Peyer's patch (tissue), 4 donors: ENCODE measurements at regions not wholly inside any gene's neighbourhood (a gene's known extent, or its start where the extent isn't known, plus 50 kb on each side); places are given as distances from the start of the nearest gene placed in this dataset.
A peak's percentile ranks its signal among the peaks of the same experiment; 100 is the strongest.

ENCODE experiments used
- DNase-seq, 3 donors: peaks; one replicate each; pipeline ENCODE4 v3.0.0-alpha.2; 2017 to 2019
- H3K27ac ChIP-seq, 4 donors: fragments of 200-600 bp; sonication (generic); one replicate each; pipeline ENCODE4 v1.5.1; 2016 to 2019
- H3K27me3 ChIP-seq, 2 donors: fragments of 200-600 bp; sonication (generic); one replicate each; pipeline ENCODE4 v1.5.1; 2019
- H3K36me3 ChIP-seq, 3 donors: fragments of 200-600 bp; sonication (generic); one replicate each; pipeline ENCODE4 v1.5.1; 2016 to 2019
- H3K4me1 ChIP-seq, 4 donors: fragments of 200-600 bp; sonication (generic); one replicate each; pipeline ENCODE4 v1.5.1; 2016 to 2019
- H3K4me3 ChIP-seq, 4 donors: fragments of 200-600 bp; sonication (generic); 1 replicate in 3 of 4; 2 replicates in 1 of 4; pipeline ENCODE4 v1.5.1; 2016 to 2019; ENCODE audit warnings: mild to moderate bottlenecking in 1 of 4
- H3K9me3 ChIP-seq, 4 donors: fragments of 200-600 bp; sonication (generic); one replicate each; pipeline ENCODE4 v1.5.1; 2016 to 2019; ENCODE audit warnings: mild to moderate bottlenecking in 1 of 4
- CTCF ChIP-seq, 6 experiments: fragments of 450-650 bp in 4 of 6; fragments of 200-600 bp in 2 of 6; sonication (generic) in 1 of 6; IDR thresholded peaks; one replicate each; pipeline ENCODE4 v1.5.1; 2017 to 2019; ENCODE audit warnings: antibody characterized with exemption in 6 of 6, mild to moderate bottlenecking in 3 of 6, moderate library complexity in 1 of 6
- POLR2A ChIP-seq, 2 donors: fragments of 450-650 bp; IDR thresholded peaks; one replicate each; pipeline ENCODE4 v1.5.1; 2017; ENCODE audit warnings: antibody characterized with exemption in 2 of 2, mild to moderate bottlenecking in 2 of 2, moderate library complexity in 2 of 2

- TF ChIP-seq POLR2A (IDR thresholded peaks at IDR 0.05) (no peak), CTCF (IDR thresholded peaks at IDR 0.05) (no peak)
- Histone ChIP-seq H3K27me3 (no peaks in the 10 kb centered on the region), H3K9me3 (no peaks in the 10 kb centered on the region), H3K4me1 (no peaks in the 10 kb centered on the region), H3K36me3 (no peaks in the 10 kb centered on the region), H3K4me3 (no peak overlapping the region), H3K27ac (no peak overlapping the region)
- DNase-seq: no peak
These were observed 364.1 kb downstream of the PRELID2 start for GRCh38 chr5:145471026-145471425.

GRCh38 chr5:145470396-145470979 lies 364.7 kb downstream of the PRELID2 start:
- no peak overlapping the region for H3K4me3 ChIP-seq
- no peak overlapping the region for H3K27ac ChIP-seq
- H3K27me3 ChIP-seq: no peaks in the 10 kb centered on the region
- H3K4me1 ChIP-seq: no peaks in the 10 kb centered on the region
- DNase-seq: no peak
- TF ChIP-seq POLR2A (IDR thresholded peaks at IDR 0.05) (no peak), CTCF (IDR thresholded peaks at IDR 0.05) (no peak)
- no peaks in the 10 kb centered on the region for H3K36me3 ChIP-seq
- H3K9me3 ChIP-seq: no peaks in the 10 kb centered on the region

- TF ChIP-seq CTCF (IDR thresholded peaks at IDR 0.05) (no peak), POLR2A (IDR thresholded peaks at IDR 0.05) (no peak)
- no peak overlapping the region for H3K27ac ChIP-seq
These were observed 367.7 kb downstream of the PRELID2 start for GRCh38 chr5:145467446-145467845.

GRCh38 chr5:145466533-145466932 lies 368.6 kb downstream of the PRELID2 start:
- Histone ChIP-seq H3K36me3 (no peaks in the 10 kb centered on the region), H3K27ac (no peak overlapping the region), H3K4me1 (peaks cover 0 to 5% (median 2%) of the 10 kb centered on the region in 4 donors), H3K4me3 (no peak overlapping the region), H3K9me3 (no peaks in the 10 kb centered on the region), H3K27me3 (no peaks in the 10 kb centered on the region)
- no peak for DNase-seq
- no peak for TF ChIP-seq POLR2A (IDR thresholded peaks at IDR 0.05)
- no peak for TF ChIP-seq CTCF (IDR thresholded peaks at IDR 0.05)

More at GRCh38 chr5:145467446-145467845, 367.7 kb downstream of the PRELID2 start:
- H3K4me3 ChIP-seq: no peak overlapping the region
- no peaks in the 10 kb centered on the region for H3K36me3 ChIP-seq
- H3K27me3 ChIP-seq: no peaks in the 10 kb centered on the region
- H3K9me3 ChIP-seq: no peaks in the 10 kb centered on the region
- no peak for DNase-seq
- peaks cover 0 to 5% (median 2%) of the 10 kb centered on the region in 4 donors for H3K4me1 ChIP-seq

GRCh38 chr5:145465474-145466263 lies 369.5 kb downstream of the PRELID2 start:
- H3K4me1 ChIP-seq: peaks cover 0 to 5% (median 2%) of the 10 kb centered on the region in 4 donors
- H3K4me3 ChIP-seq: no peak overlapping the region
- H3K36me3 ChIP-seq: no peaks in the 10 kb centered on the region
- H3K9me3 ChIP-seq: no peaks in the 10 kb centered on the region
- H3K27ac ChIP-seq: peak overlapping the region in 1 of 4 donors; percentile 17
- no peaks in the 10 kb centered on the region for H3K27me3 ChIP-seq
- no peak for DNase-seq
- no peak for TF ChIP-seq POLR2A (IDR thresholded peaks at IDR 0.05)
- no peak for TF ChIP-seq CTCF (IDR thresholded peaks at IDR 0.05)
